Stomach (tissue), 8 donors: ENCODE measurements at regions not wholly inside any gene's neighbourhood (a gene's known extent, or its start where the extent isn't known, plus 50 kb on each side); places are given as distances from the start of the nearest gene placed in this dataset.

ENCODE experiments used
- DNase-seq, 2 donors: peaks; one replicate each; pipeline versions ENCODE4 v3.0.0 to v3.0.0-alpha.2; 2013 to 2019
- H3K27ac ChIP-seq, 5 donors: fragments of 200-600 bp in 4 of 5; sonication (generic) in 4 of 5; one replicate each; pipeline ENCODE4 v1.5.1; 2013 to 2019; ENCODE audit warnings: mild to moderate bottlenecking in 1 of 5, moderate library complexity in 1 of 5
- H3K27me3 ChIP-seq, 3 donors: fragments of 200-600 bp; sonication (generic); one replicate each; pipeline ENCODE4 v1.5.1; 2017 to 2019; ENCODE audit warnings: mixed run types in 1 of 3
- H3K36me3 ChIP-seq, 4 donors: fragments of 200-600 bp; sonication (generic); 1 replicate in 3 of 4; 2 replicates in 1 of 4; pipeline ENCODE4 v1.5.1; 2016 to 2019
- H3K4me1 ChIP-seq, 4 donors: fragments of 200-600 bp; sonication (generic); one replicate each; pipeline ENCODE4 v1.5.1; 2016 to 2019
- H3K4me3 ChIP-seq, 4 donors: fragments of 200-600 bp; sonication (generic) in 3 of 4; one replicate each; pipeline ENCODE4 v1.5.1; 2016 to 2019; ENCODE audit warnings: mild to moderate bottlenecking in 1 of 4
- H3K9me3 ChIP-seq, 4 donors: fragments of 200-600 bp; sonication (generic); one replicate each; pipeline ENCODE4 v1.5.1; 2016 to 2019
- EP300 ChIP-seq: sonication (generic); formaldehyde crosslinking; IDR thresholded peaks from one replicate; pipeline ENCODE4 v1.6.1; 2017; ENCODE audit warnings: antibody characterized with exemption
- POLR2A ChIP-seq, 4 donors: fragments of 450-650 bp; IDR thresholded peaks; one replicate each; pipeline ENCODE4 v1.6.1; 2016; ENCODE audit warnings: antibody characterized with exemption in 4 of 4, control low read depth in 2 of 4, mild to moderate bottlenecking in 1 of 4, moderate library complexity in 1 of 4
- POLR2AphosphoS5 ChIP-seq, 3 donors: sonication (generic); formaldehyde crosslinking; IDR thresholded peaks; one replicate each; pipeline ENCODE4 v1.6.1; 2016; ENCODE audit warnings: antibody characterized with exemption in 3 of 3
- WGBS, 5 donors: extraction: QIAGEN DNeasy Blood & Tissue Kit in 3 of 5; methylation state at CpG; one replicate each; pipeline versions ENCODE4 v1.1.5 to v1.1.7; 2013 to 2018; 5-methylcytosine and 5-hydroxymethylcytosine counted together
- intact Hi-C: fragments of 100-400 bp; cut with DNase I; formaldehyde crosslinking; loops from one replicate; pipeline ENCODE4 v1.15.1; 2023; ENCODE audit warnings: low total_unique reads
- TF ChIP-seq, protein P1 (sequence below), 7 experiments: fragments of 450-650 bp in 4 of 7; fragments of 200-600 bp in 3 of 7; sonication (generic) in 3 of 7; IDR thresholded peaks; one replicate each; pipeline ENCODE4 v1.5.1; 2016 to 2019; ENCODE audit warnings: antibody characterized with exemption in 7 of 7, control low read depth in 2 of 7, mild to moderate bottlenecking in 1 of 7
- donor health status: healthy with polysubstance abuse.
- donor health status: Bipolar disorder and iron deficiency.
- donor health status: healthy.

DNA sequence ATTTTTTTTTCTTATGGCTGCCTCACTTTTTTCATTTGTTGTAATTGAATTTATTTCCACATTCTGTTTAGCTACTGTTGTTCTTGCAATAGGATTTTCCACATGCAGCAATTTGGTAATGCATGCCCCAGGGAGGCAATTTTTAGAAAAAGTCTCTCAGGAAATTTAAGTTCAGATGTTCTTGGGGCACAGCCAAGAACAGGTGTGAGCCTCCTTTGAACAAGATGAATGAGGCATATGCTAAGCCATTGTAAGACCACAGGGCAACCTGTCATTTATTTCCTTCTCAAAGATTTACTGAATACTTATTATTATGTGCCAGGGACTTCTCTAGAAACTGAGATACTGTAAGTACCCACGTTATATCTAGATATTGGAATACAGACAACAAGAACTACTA, 549.5 kb downstream of the DIPK2A start:
- 26 to 48% (median 35%) methylated on average over 1 of the region's 1 CpG for WGBS, 5 donors
- TF ChIP-seq POLR2AphosphoS5 (IDR thresholded peaks at IDR 0.05) (no peak), EP300 (no peak), POLR2A (IDR thresholded peaks at IDR 0.05) (no peak)
- TF ChIP-seq, protein P1, sequence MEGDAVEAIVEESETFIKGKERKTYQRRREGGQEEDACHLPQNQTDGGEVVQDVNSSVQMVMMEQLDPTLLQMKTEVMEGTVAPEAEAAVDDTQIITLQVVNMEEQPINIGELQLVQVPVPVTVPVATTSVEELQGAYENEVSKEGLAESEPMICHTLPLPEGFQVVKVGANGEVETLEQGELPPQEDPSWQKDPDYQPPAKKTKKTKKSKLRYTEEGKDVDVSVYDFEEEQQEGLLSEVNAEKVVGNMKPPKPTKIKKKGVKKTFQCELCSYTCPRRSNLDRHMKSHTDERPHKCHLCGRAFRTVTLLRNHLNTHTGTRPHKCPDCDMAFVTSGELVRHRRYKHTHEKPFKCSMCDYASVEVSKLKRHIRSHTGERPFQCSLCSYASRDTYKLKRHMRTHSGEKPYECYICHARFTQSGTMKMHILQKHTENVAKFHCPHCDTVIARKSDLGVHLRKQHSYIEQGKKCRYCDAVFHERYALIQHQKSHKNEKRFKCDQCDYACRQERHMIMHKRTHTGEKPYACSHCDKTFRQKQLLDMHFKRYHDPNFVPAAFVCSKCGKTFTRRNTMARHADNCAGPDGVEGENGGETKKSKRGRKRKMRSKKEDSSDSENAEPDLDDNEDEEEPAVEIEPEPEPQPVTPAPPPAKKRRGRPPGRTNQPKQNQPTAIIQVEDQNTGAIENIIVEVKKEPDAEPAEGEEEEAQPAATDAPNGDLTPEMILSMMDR (IDR thresholded peaks at IDR 0.05) = no peak
- DNase-seq = no peak
- intact Hi-C loops = no loop called here
- Histone ChIP-seq H3K27ac (no peak overlapping the region), H3K27me3 (no peaks in the 10 kb centered on the region), H3K4me1 (no peaks in the 10 kb centered on the region), H3K4me3 (no peak overlapping the region), H3K9me3 (no peaks in the 10 kb centered on the region), H3K36me3 (no peaks in the 10 kb centered on the region)

DNA sequence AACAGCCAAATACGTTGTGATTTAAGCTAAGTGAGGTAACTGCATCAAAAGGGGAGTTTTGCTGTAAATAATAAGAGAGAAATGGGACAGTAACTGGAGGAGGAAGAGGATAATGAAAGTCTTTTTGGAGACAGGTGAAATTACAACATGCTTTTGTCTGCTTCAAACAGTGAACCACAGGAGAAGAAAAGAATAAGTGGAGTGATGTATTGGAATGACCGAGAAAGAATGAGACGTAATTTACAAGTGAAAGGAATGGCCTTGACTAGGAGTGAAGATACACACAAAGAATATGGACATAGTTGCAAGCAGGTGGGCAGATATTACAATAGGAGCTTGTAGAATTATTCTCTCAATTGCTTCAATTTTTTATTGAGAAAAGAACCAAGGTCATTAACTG, 550.8 kb downstream of the DIPK2A start:
- Histone ChIP-seq H3K9me3 (no peaks in the 10 kb centered on the region), H3K4me1 (no peaks in the 10 kb centered on the region), H3K4me3 (no peak overlapping the region), H3K27ac (no peak overlapping the region), H3K27me3 (no peaks in the 10 kb centered on the region), H3K36me3 (no peaks in the 10 kb centered on the region)
- intact Hi-C loops = no loop called here
- WGBS, 5 donors = 75 to 83% (median 80%) methylated on average over 3 of the region's 3 CpGs
- TF ChIP-seq, protein P1 (IDR thresholded peaks at IDR 0.05) = no peak
- TF ChIP-seq POLR2AphosphoS5 (IDR thresholded peaks at IDR 0.05) = no peak
- TF ChIP-seq EP300 = no peak
- no peak for TF ChIP-seq POLR2A (IDR thresholded peaks at IDR 0.05)
- no peak for DNase-seq

DNA sequence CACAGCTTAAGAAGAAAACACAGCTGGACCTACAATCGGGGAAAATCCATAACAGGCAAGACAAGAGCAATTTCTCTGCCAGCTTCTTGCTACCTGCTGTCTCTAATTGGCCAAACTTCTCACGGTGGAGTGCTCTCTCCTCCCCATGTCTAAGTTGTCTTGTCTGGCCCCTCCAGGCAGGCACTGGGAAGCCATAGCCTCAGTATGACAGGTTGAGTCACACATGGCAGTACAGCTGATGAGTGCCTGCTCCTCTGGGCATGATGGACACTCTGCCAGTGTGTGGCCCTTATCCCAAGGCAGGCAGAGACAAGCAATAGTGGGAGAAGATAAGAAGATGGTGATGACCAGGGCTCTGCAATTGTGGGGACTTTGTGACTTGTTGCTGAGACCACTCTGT, 551.8 kb downstream of the DIPK2A start:
- Histone ChIP-seq H3K4me1 (no peaks in the 10 kb centered on the region), H3K36me3 (no peaks in the 10 kb centered on the region), H3K27ac (no peak overlapping the region), H3K9me3 (no peaks in the 10 kb centered on the region), H3K27me3 (no peaks in the 10 kb centered on the region), H3K4me3 (no peak overlapping the region)
- WGBS, 5 donors = 62 to 82% (median 78%) methylated on average over 2 of the region's 2 CpGs
- intact Hi-C loops = no loop called here
- no peak for DNase-seq
- TF ChIP-seq POLR2AphosphoS5 (IDR thresholded peaks at IDR 0.05) (no peak), POLR2A (IDR thresholded peaks at IDR 0.05) (no peak), EP300 (no peak)
- TF ChIP-seq, protein P1 (IDR thresholded peaks at IDR 0.05) = no peak

DNA sequence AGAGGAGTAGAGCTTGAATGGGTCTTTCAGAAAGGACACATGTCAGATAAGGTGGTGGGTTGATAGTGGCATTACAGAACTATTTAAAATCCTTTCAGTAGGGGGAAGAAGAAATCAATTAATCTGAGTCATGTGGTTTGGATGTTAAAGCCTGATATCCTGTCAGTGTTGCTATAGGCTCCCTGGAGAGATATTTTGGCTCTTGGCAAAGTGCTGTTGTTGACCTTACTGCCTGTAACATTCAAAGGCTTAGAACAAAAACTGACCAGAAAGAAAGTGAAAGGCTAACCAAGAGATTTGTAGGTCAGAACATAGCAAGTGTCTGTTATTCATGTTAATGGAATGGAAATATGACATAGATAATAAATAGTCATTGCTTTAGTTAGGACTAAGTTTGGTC, 552.9 kb downstream of the DIPK2A start:
- Histone ChIP-seq H3K4me3 (no peak overlapping the region), H3K4me1 (no peaks in the 10 kb centered on the region), H3K27ac (no peak overlapping the region), H3K9me3 (no peaks in the 10 kb centered on the region), H3K27me3 (no peaks in the 10 kb centered on the region), H3K36me3 (no peaks in the 10 kb centered on the region)
- TF ChIP-seq POLR2A (IDR thresholded peaks at IDR 0.05) (no peak), EP300 (no peak), POLR2AphosphoS5 (IDR thresholded peaks at IDR 0.05) (no peak)
- TF ChIP-seq, protein P1 (IDR thresholded peaks at IDR 0.05) = no peak
- intact Hi-C loops = no loop called here
- no peak for DNase-seq
